Anterior cingulate cortex (tissue), 58 donors: ENCODE measurements at regions not wholly inside any gene's neighbourhood (a gene's known extent, or its start where the extent isn't known, plus 50 kb on each side); places are given as distances from the start of the nearest gene placed in this dataset.

ENCODE experiments used
- DNase-seq, 58 donors: peaks; one replicate each; lab custom pipeline; 2025; lab: John Stamatoyannopoulos, UW

- DNase-seq, result peak in 3 of 58 donors; percentile 0 to 6 (median 4)
Observed at GRCh38 chr15:95394186-95395067, 936.1 kb upstream of the NR2F2 start.

GRCh38 chr15:95400428-95400827, 930.1 kb upstream of the NR2F2 start:
- DNase-seq, result no peak

GRCh38 chr15:95401587-95401986, 928.9 kb upstream of the NR2F2 start:
- no peak for DNase-seq

GRCh38 chr15:95405447-95405846, 925.1 kb upstream of the NR2F2 start:
- no peak for DNase-seq

GRCh38 chr15:95407534-95407933, 923.0 kb upstream of the NR2F2 start:
- no peak for DNase-seq

- no peak for DNase-seq
Observed at GRCh38 chr15:95409211-95409610, 921.3 kb upstream of the NR2F2 start.

- DNase-seq, result no peak
Observed at GRCh38 chr15:95409626-95410310, 920.7 kb upstream of the NR2F2 start.

GRCh38 chr15:95410757-95411156, 919.7 kb upstream of the NR2F2 start:
- no peak for DNase-seq

- no peak for DNase-seq
Observed at GRCh38 chr15:95416576-95416975, 913.9 kb upstream of the NR2F2 start.

GRCh38 chr15:95417761-95418160, 912.7 kb upstream of the NR2F2 start:
- no peak for DNase-seq

GRCh38 chr15:95422255-95422654, 908.2 kb upstream of the NR2F2 start:
- DNase-seq, result no peak

GRCh38 chr15:95425859-95426258, 904.6 kb upstream of the NR2F2 start:
- no peak for DNase-seq

GRCh38 chr15:95429345-95429744, 901.2 kb upstream of the NR2F2 start:
- no peak for DNase-seq

- DNase-seq, result no peak
Observed at GRCh38 chr15:95431518-95431917, 899.0 kb upstream of the NR2F2 start.

- no peak for DNase-seq
Observed at GRCh38 chr15:95432878-95433405, 897.6 kb upstream of the NR2F2 start.

GRCh38 chr15:95439922-95440376, 890.6 kb upstream of the NR2F2 start:
- no peak for DNase-seq

GRCh38 chr15:95440712-95441111, 889.8 kb upstream of the NR2F2 start:
- no peak for DNase-seq

GRCh38 chr15:95442107-95442719, 888.3 kb upstream of the NR2F2 start:
- DNase-seq, result no peak

- no peak for DNase-seq
Observed at GRCh38 chr15:95444860-95445259, 885.6 kb upstream of the NR2F2 start.

- DNase-seq, result no peak
Observed at GRCh38 chr15:95446854-95447253, 883.6 kb upstream of the NR2F2 start.

GRCh38 chr15:95447486-95447885, 883.0 kb upstream of the NR2F2 start:
- no peak for DNase-seq
